ENCODE measurements at regions not wholly inside any gene's neighbourhood (a gene's known extent, or its start where the extent isn't known, plus 50 kb on each side); places are given as distances from the start of the nearest gene placed in this dataset.
"Not testable (repeated sequence)": the region's sequence is repeated elsewhere in the genome, so short reads cannot be mapped to it uniquely, and the experiment has no call there.

GRCh38 chr7:46288861-46289260 is 367.8 kb upstream of the IGFBP3 start:
- Histone ChIP-seq H3K9ac (ENCODE audit: low read length in 2 of 2) (no peak overlapping the region), H3K27me3 (ENCODE audit: control insufficient read depth in 1 of 2, insufficient read depth in 2 of 2, low read length in 2 of 2) (no peaks in the 10 kb centered on the region), H3K9me3 (ENCODE audit: control insufficient read depth in 2 of 2, low read length in 2 of 2) (no peaks in the 10 kb centered on the region), H3K27ac (ENCODE audit: low read length) (no peak overlapping the region), H3K36me3 (ENCODE audit: control insufficient read depth in 2 of 2, insufficient read depth in 2 of 2, low read length in 2 of 2) (no peaks in the 10 kb centered on the region), H3K4me3 (ENCODE audit: low read length in 2 of 2) (no peak overlapping the region), H3K4me1 (ENCODE audit: control insufficient read depth, insufficient read depth, low read length) (no peaks in the 10 kb centered on the region)

- Histone ChIP-seq H3K9ac (ENCODE audit: low read length in 2 of 2) (no peak overlapping the region), H3K36me3 (ENCODE audit: control insufficient read depth in 2 of 2, insufficient read depth in 2 of 2, low read length in 2 of 2) (no peaks in the 10 kb centered on the region), H3K27me3 (ENCODE audit: control insufficient read depth in 1 of 2, insufficient read depth in 2 of 2, low read length in 2 of 2) (no peaks in the 10 kb centered on the region), H3K4me1 (ENCODE audit: control insufficient read depth, insufficient read depth, low read length) (no peaks in the 10 kb centered on the region), H3K4me3 (ENCODE audit: low read length in 2 of 2) (no peak overlapping the region), H3K9me3 (ENCODE audit: control insufficient read depth in 2 of 2, low read length in 2 of 2) (no peaks in the 10 kb centered on the region), H3K27ac (ENCODE audit: low read length) (no peak overlapping the region)
These were observed 366.9 kb upstream of the IGFBP3 start for GRCh38 chr7:46288010-46288409.

- H3K27me3 ChIP-seq (ENCODE audit: control insufficient read depth in 1 of 2, insufficient read depth in 2 of 2, low read length in 2 of 2) = no peaks in the 10 kb centered on the region
- H3K9me3 ChIP-seq (ENCODE audit: control insufficient read depth in 2 of 2, low read length in 2 of 2) = no peaks in the 10 kb centered on the region
- no peak overlapping the region for H3K9ac ChIP-seq (ENCODE audit: low read length in 2 of 2)
- no peaks in the 10 kb centered on the region for H3K4me1 ChIP-seq (ENCODE audit: control insufficient read depth, insufficient read depth, low read length)
- no peak overlapping the region for H3K27ac ChIP-seq (ENCODE audit: low read length)
- no peak overlapping the region for H3K4me3 ChIP-seq (ENCODE audit: low read length in 2 of 2)
- H3K36me3 ChIP-seq (ENCODE audit: control insufficient read depth in 2 of 2, insufficient read depth in 2 of 2, low read length in 2 of 2) = no peaks in the 10 kb centered on the region
These were observed 365.9 kb upstream of the IGFBP3 start for GRCh38 chr7:46286957-46287356.

- no peak overlapping the region for H3K27ac ChIP-seq (ENCODE audit: low read length)
- H3K27me3 ChIP-seq (ENCODE audit: control insufficient read depth in 1 of 2, insufficient read depth in 2 of 2, low read length in 2 of 2) = no peaks in the 10 kb centered on the region
- no peak overlapping the region for H3K9ac ChIP-seq (ENCODE audit: low read length in 2 of 2)
- H3K4me1 ChIP-seq (ENCODE audit: control insufficient read depth, insufficient read depth, low read length) = no peaks in the 10 kb centered on the region
- H3K9me3 ChIP-seq (ENCODE audit: control insufficient read depth in 2 of 2, low read length in 2 of 2) = no peaks in the 10 kb centered on the region
- no peak overlapping the region for H3K4me3 ChIP-seq (ENCODE audit: low read length in 2 of 2)
- H3K36me3 ChIP-seq (ENCODE audit: control insufficient read depth in 2 of 2, insufficient read depth in 2 of 2, low read length in 2 of 2) = no peaks in the 10 kb centered on the region
These were observed 365.3 kb upstream of the IGFBP3 start for GRCh38 chr7:46286356-46286755.

GRCh38 chr7:46285878-46286277 is 364.8 kb upstream of the IGFBP3 start:
- no peaks in the 10 kb centered on the region for H3K27me3 ChIP-seq (ENCODE audit: control insufficient read depth in 1 of 2, insufficient read depth in 2 of 2, low read length in 2 of 2)
- H3K4me3 ChIP-seq (ENCODE audit: low read length in 2 of 2) = no peak overlapping the region
- no peaks in the 10 kb centered on the region for H3K4me1 ChIP-seq (ENCODE audit: control insufficient read depth, insufficient read depth, low read length)

GRCh38 chr7:46283852-46284251 is 362.8 kb upstream of the IGFBP3 start:
- H3K36me3 ChIP-seq (ENCODE audit: control insufficient read depth in 2 of 2, insufficient read depth in 2 of 2, low read length in 2 of 2) = no peaks in the 10 kb centered on the region
- no peak overlapping the region for H3K27ac ChIP-seq (ENCODE audit: low read length)
- H3K27me3 ChIP-seq (ENCODE audit: control insufficient read depth in 1 of 2, insufficient read depth in 2 of 2, low read length in 2 of 2) = no peaks in the 10 kb centered on the region
- H3K9ac ChIP-seq (ENCODE audit: low read length in 2 of 2) = no peak overlapping the region
- no peaks in the 10 kb centered on the region for H3K4me1 ChIP-seq (ENCODE audit: control insufficient read depth, insufficient read depth, low read length)
- no peak overlapping the region for H3K4me3 ChIP-seq (ENCODE audit: low read length in 2 of 2)
- no peaks in the 10 kb centered on the region for H3K9me3 ChIP-seq (ENCODE audit: control insufficient read depth in 2 of 2, low read length in 2 of 2)

More at GRCh38 chr7:46285878-46286277, 364.8 kb upstream of the IGFBP3 start:
- H3K9ac ChIP-seq (ENCODE audit: low read length in 2 of 2) = no peak overlapping the region
- no peaks in the 10 kb centered on the region for H3K9me3 ChIP-seq (ENCODE audit: control insufficient read depth in 2 of 2, low read length in 2 of 2)
- no peak overlapping the region for H3K27ac ChIP-seq (ENCODE audit: low read length)
- H3K36me3 ChIP-seq (ENCODE audit: control insufficient read depth in 2 of 2, insufficient read depth in 2 of 2, low read length in 2 of 2) = no peaks in the 10 kb centered on the region

- Histone ChIP-seq H3K9ac (ENCODE audit: low read length in 2 of 2) (no peak overlapping the region), H3K9me3 (ENCODE audit: control insufficient read depth in 2 of 2, low read length in 2 of 2) (no peaks in the 10 kb centered on the region), H3K27me3 (ENCODE audit: control insufficient read depth in 1 of 2, insufficient read depth in 2 of 2, low read length in 2 of 2) (no peaks in the 10 kb centered on the region), H3K4me3 (ENCODE audit: low read length in 2 of 2) (no peak overlapping the region), H3K27ac (ENCODE audit: low read length) (no peak overlapping the region), H3K36me3 (ENCODE audit: control insufficient read depth in 2 of 2, insufficient read depth in 2 of 2, low read length in 2 of 2) (no peaks in the 10 kb centered on the region), H3K4me1 (ENCODE audit: control insufficient read depth, insufficient read depth, low read length) (no peaks in the 10 kb centered on the region)
These were observed 361.1 kb upstream of the IGFBP3 start for GRCh38 chr7:46282155-46282554.

- Histone ChIP-seq H3K36me3 (ENCODE audit: control insufficient read depth in 2 of 2, insufficient read depth in 2 of 2, low read length in 2 of 2) (no peaks in the 10 kb centered on the region), H3K27me3 (ENCODE audit: control insufficient read depth in 1 of 2, insufficient read depth in 2 of 2, low read length in 2 of 2) (no peaks in the 10 kb centered on the region), H3K9me3 (ENCODE audit: control insufficient read depth in 2 of 2, low read length in 2 of 2) (no peaks in the 10 kb centered on the region), H3K4me3 (ENCODE audit: low read length in 2 of 2) (no peak overlapping the region), H3K27ac (ENCODE audit: low read length) (no peak overlapping the region), H3K9ac (ENCODE audit: low read length in 2 of 2) (no peak overlapping the region), H3K4me1 (ENCODE audit: control insufficient read depth, insufficient read depth, low read length) (no peaks in the 10 kb centered on the region)
These were observed 360.0 kb upstream of the IGFBP3 start for GRCh38 chr7:46281071-46281470.

- Histone ChIP-seq H3K27me3 (ENCODE audit: control insufficient read depth in 1 of 2, insufficient read depth in 2 of 2, low read length in 2 of 2) (no peaks in the 10 kb centered on the region), H3K27ac (ENCODE audit: low read length) (no peak overlapping the region), H3K4me1 (ENCODE audit: control insufficient read depth, insufficient read depth, low read length) (no peaks in the 10 kb centered on the region), H3K9me3 (ENCODE audit: control insufficient read depth in 2 of 2, low read length in 2 of 2) (no peaks in the 10 kb centered on the region), H3K36me3 (ENCODE audit: control insufficient read depth in 2 of 2, insufficient read depth in 2 of 2, low read length in 2 of 2) (no peaks in the 10 kb centered on the region), H3K9ac (ENCODE audit: low read length in 2 of 2) (no peak overlapping the region), H3K4me3 (ENCODE audit: low read length in 2 of 2) (no peak overlapping the region)
These were observed 358.2 kb upstream of the IGFBP3 start for GRCh38 chr7:46279290-46279689.

GRCh38 chr7:46264646-46265045 is 343.6 kb upstream of the IGFBP3 start:
- H3K27me3 ChIP-seq (ENCODE audit: control insufficient read depth in 1 of 2, insufficient read depth in 2 of 2, low read length in 2 of 2) = no peaks in the 10 kb centered on the region
- H3K9ac ChIP-seq (ENCODE audit: low read length in 2 of 2) = no peak overlapping the region
- H3K9me3 ChIP-seq (ENCODE audit: control insufficient read depth in 2 of 2, low read length in 2 of 2) = peaks cover 0 to 5% of the 10 kb centered on the region in 2 donors
- H3K36me3 ChIP-seq (ENCODE audit: control insufficient read depth in 2 of 2, insufficient read depth in 2 of 2, low read length in 2 of 2) = no peaks in the 10 kb centered on the region
- H3K4me1 ChIP-seq (ENCODE audit: control insufficient read depth, insufficient read depth, low read length) = no peaks in the 10 kb centered on the region
- H3K27ac ChIP-seq (ENCODE audit: low read length) = no peak overlapping the region
- no peak overlapping the region for H3K4me3 ChIP-seq (ENCODE audit: low read length in 2 of 2)

- not testable (repeated sequence) for H3K27me3 ChIP-seq (ENCODE audit: control insufficient read depth in 1 of 2, insufficient read depth in 2 of 2, low read length in 2 of 2); H3K4me1 ChIP-seq (ENCODE audit: control insufficient read depth, insufficient read depth, low read length)
These were observed 340.6 kb upstream of the IGFBP3 start for GRCh38 chr7:46261638-46262037.

More at GRCh38 chr7:46261638-46262037, 340.6 kb upstream of the IGFBP3 start:
- H3K9me3 ChIP-seq (ENCODE audit: control insufficient read depth in 2 of 2, low read length in 2 of 2); H3K9ac ChIP-seq (ENCODE audit: low read length in 2 of 2); H3K4me3 ChIP-seq (ENCODE audit: low read length in 2 of 2); H3K27ac ChIP-seq (ENCODE audit: low read length); H3K36me3 ChIP-seq (ENCODE audit: control insufficient read depth in 2 of 2, insufficient read depth in 2 of 2, low read length in 2 of 2): not testable (repeated sequence)
